ENCODE measurements at regions not wholly inside any gene's neighbourhood (a gene's known extent, or its start where the extent isn't known, plus 50 kb on each side); places are given as distances from the start of the nearest gene placed in this dataset.
"Not testable (repeated sequence)": the region's sequence is repeated elsewhere in the genome, so short reads cannot be mapped to it uniquely, and the experiment has no call there.

- Histone ChIP-seq H3K9me3 (no peaks in the 10 kb centered on the region), H3K4me3 (no peak overlapping the region), H3K36me3 (no peaks in the 10 kb centered on the region), H3K27me3 (replicated peaks; ENCODE audit: insufficient read depth) (no peaks in the 10 kb centered on the region), H3K4me1 (ENCODE audit: control insufficient read depth in 1 of 2, low read depth in 2 of 2) (no peaks in the 10 kb centered on the region), H3K27ac (no peak overlapping the region)
- no peak for ATAC-seq (ENCODE audit: insufficient number of reproducible peaks, low FRiP score, low read depth)
- no peak for DNase-seq (ENCODE audit: low spot score)
- no peak for TF ChIP-seq CTCF (IDR thresholded peaks at IDR 0.05)
These were observed 582.6 kb upstream of the ACTRT1 start for GRCh38 chrX:128634754-128635153.

GRCh38 chrX:128623361-128623760 lies 571.2 kb upstream of the ACTRT1 start:
- no peak for ATAC-seq (ENCODE audit: insufficient number of reproducible peaks, low FRiP score, low read depth)
- no peak for TF ChIP-seq CTCF (IDR thresholded peaks at IDR 0.05)
- Histone ChIP-seq H3K27ac (no peak overlapping the region), H3K4me3 (no peak overlapping the region), H3K4me1 (ENCODE audit: control insufficient read depth in 1 of 2, low read depth in 2 of 2) (no peaks in the 10 kb centered on the region), H3K36me3 (no peaks in the 10 kb centered on the region), H3K9me3 (no peaks in the 10 kb centered on the region), H3K27me3 (replicated peaks; ENCODE audit: insufficient read depth) (no peaks in the 10 kb centered on the region)
- no peak for DNase-seq (ENCODE audit: low spot score)

DNA sequence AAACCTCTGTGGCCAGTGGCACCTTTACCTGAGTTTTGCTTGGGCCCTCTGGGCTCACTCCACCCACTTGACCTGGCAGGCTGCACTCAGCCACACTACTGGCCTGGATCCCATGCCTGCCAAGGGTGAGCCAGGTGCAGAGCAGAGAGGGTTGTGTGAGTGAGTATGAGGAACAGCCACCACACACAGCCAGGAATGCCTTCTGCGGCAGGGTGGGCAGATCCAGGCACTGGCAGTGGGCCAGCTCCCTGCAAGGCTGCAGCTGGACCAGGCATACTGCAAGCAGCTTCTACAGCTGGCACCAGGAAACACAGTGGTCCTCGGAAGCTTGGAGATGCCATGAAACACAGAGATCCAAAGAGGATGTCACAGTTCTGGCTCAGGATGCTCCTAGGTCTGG lies 570.1 kb upstream of the ACTRT1 start:
- Histone ChIP-seq H3K4me1 (ENCODE audit: control insufficient read depth in 1 of 2, low read depth in 2 of 2) (no peaks in the 10 kb centered on the region), H3K9me3 (no peaks in the 10 kb centered on the region), H3K4me3 (no peak overlapping the region), H3K27ac (no peak overlapping the region), H3K36me3 (no peaks in the 10 kb centered on the region), H3K27me3 (replicated peaks; ENCODE audit: insufficient read depth) (no peaks in the 10 kb centered on the region)
- DNase-seq (ENCODE audit: low spot score) (no peak), ATAC-seq (ENCODE audit: insufficient number of reproducible peaks, low FRiP score, low read depth) (no peak)
- TF ChIP-seq CTCF (IDR thresholded peaks at IDR 0.05) = no peak

GRCh38 chrX:128619490-128619889 lies 567.3 kb upstream of the ACTRT1 start:
- DNase-seq (ENCODE audit: low spot score) (no peak), ATAC-seq (ENCODE audit: insufficient number of reproducible peaks, low FRiP score, low read depth) (no peak)
- H3K27me3 ChIP-seq (replicated peaks; ENCODE audit: insufficient read depth) = no peaks in the 10 kb centered on the region
- H3K9me3 ChIP-seq = no peaks in the 10 kb centered on the region
- no peak overlapping the region for H3K4me3 ChIP-seq
- H3K27ac ChIP-seq = no peak overlapping the region
- H3K4me1 ChIP-seq (ENCODE audit: control insufficient read depth in 1 of 2, low read depth in 2 of 2) = no peaks in the 10 kb centered on the region
- TF ChIP-seq CTCF (IDR thresholded peaks at IDR 0.05) = no peak
- no peaks in the 10 kb centered on the region for H3K36me3 ChIP-seq

- DNase-seq (ENCODE audit: low spot score) (no peak), ATAC-seq (ENCODE audit: insufficient number of reproducible peaks, low FRiP score, low read depth) (no peak)
- no peak overlapping the region for H3K27ac ChIP-seq
- H3K9me3 ChIP-seq = no peaks in the 10 kb centered on the region
- no peaks in the 10 kb centered on the region for H3K27me3 ChIP-seq (replicated peaks; ENCODE audit: insufficient read depth)
- no peak overlapping the region for H3K4me3 ChIP-seq
- no peaks in the 10 kb centered on the region for H3K36me3 ChIP-seq
- TF ChIP-seq CTCF (IDR thresholded peaks at IDR 0.05) = no peak
- no peaks in the 10 kb centered on the region for H3K4me1 ChIP-seq (ENCODE audit: control insufficient read depth in 1 of 2, low read depth in 2 of 2)
These were observed 564.7 kb upstream of the ACTRT1 start for GRCh38 chrX:128616933-128617332.

- not testable (repeated sequence) for H3K27me3 ChIP-seq (replicated peaks; ENCODE audit: insufficient read depth); H3K4me1 ChIP-seq (ENCODE audit: control insufficient read depth in 1 of 2, low read depth in 2 of 2); H3K36me3 ChIP-seq; ATAC-seq (ENCODE audit: insufficient number of reproducible peaks, low FRiP score, low read depth); H3K9me3 ChIP-seq; DNase-seq (ENCODE audit: low spot score); H3K27ac ChIP-seq; H3K4me3 ChIP-seq
These were observed 554.6 kb upstream of the ACTRT1 start for GRCh38 chrX:128606817-128607216.

GRCh38 chrX:128606357-128606756 lies 554.2 kb upstream of the ACTRT1 start:
- not testable (repeated sequence) for H3K27me3 ChIP-seq (replicated peaks; ENCODE audit: insufficient read depth); H3K4me1 ChIP-seq (ENCODE audit: control insufficient read depth in 1 of 2, low read depth in 2 of 2); H3K36me3 ChIP-seq; H3K27ac ChIP-seq; ATAC-seq (ENCODE audit: insufficient number of reproducible peaks, low FRiP score, low read depth); H3K4me3 ChIP-seq; DNase-seq (ENCODE audit: low spot score); H3K9me3 ChIP-seq
